ENCODE measurements at regions not wholly inside any gene's neighbourhood (a gene's known extent, or its start where the extent isn't known, plus 50 kb on each side); places are given as distances from the start of the nearest gene placed in this dataset.

- TF ChIP-seq CTCF (conservative IDR thresholded peaks at IDR 0.05 in 1 of 2, IDR thresholded peaks at IDR 0.05 in 1 of 2; ENCODE audit: low read depth in 1 of 2, low read length in 2 of 2) (no peak), EZH2 (IDR thresholded peaks at IDR 0.05; ENCODE audit: low read length, missing control alignments) (no peak)
These were observed 143.4 kb upstream of the PHACTR1 start for GRCh38 chr6:12572896-12573827.

All from fibroblast of lung (primary cell).